ENCODE measurements at regions not wholly inside any gene's neighbourhood (a gene's known extent, or its start where the extent isn't known, plus 50 kb on each side); places are given as distances from the start of the nearest gene placed in this dataset.
"Not testable (repeated sequence)": the region's sequence is repeated elsewhere in the genome, so short reads cannot be mapped to it uniquely, and the experiment has no call there.

- not testable (repeated sequence) for TF ChIP-seq PKNOX1 (IDR thresholded peaks at IDR 0.05); SP1 (IDR thresholded peaks at IDR 0.05); ARNT (IDR thresholded peaks at IDR 0.05); FOXK2 (IDR thresholded peaks at IDR 0.05); CTBP1 (IDR thresholded peaks at IDR 0.05; ENCODE audit: borderline replicate concordance); FOXM1 (IDR thresholded peaks at IDR 0.05; ENCODE audit: borderline replicate concordance); FOXA1 (IDR thresholded peaks at IDR 0.05); TARDBP (IDR thresholded peaks at IDR 0.05); ZNF384 (IDR thresholded peaks at IDR 0.05)
Observed at GRCh38 chr6:86872810-86873209, 64.5 kb upstream of the HTR1E start.

Data from HEK293T (cell line).